H54 (cell line): ENCODE measurements at regions not wholly inside any gene's neighbourhood (a gene's known extent, or its start where the extent isn't known, plus 50 kb on each side); places are given as distances from the start of the nearest gene placed in this dataset.
"Not testable (repeated sequence)": the region's sequence is repeated elsewhere in the genome, so short reads cannot be mapped to it uniquely, and the experiment has no call there.

Experiments
- DNase-seq: peaks from one replicate; pipeline ENCODE4 v3.0.0; 2011; ENCODE audit warnings: low spot score, mixed read lengths; ENCODE audit not compliant: insufficient read length
- FAIRE-seq: peaks from 3 replicates; lab custom pipeline; 2011; peaks lifted over from hg19 to GRCh38; lab: Jason Lieb, UNC
- POLR2A ChIP-seq: IDR thresholded peaks from 2 replicates; pipeline ENCODE4 v1.6.1; 2011; ENCODE audit warnings: low read depth, mild to moderate bottlenecking, low read length

DNA sequence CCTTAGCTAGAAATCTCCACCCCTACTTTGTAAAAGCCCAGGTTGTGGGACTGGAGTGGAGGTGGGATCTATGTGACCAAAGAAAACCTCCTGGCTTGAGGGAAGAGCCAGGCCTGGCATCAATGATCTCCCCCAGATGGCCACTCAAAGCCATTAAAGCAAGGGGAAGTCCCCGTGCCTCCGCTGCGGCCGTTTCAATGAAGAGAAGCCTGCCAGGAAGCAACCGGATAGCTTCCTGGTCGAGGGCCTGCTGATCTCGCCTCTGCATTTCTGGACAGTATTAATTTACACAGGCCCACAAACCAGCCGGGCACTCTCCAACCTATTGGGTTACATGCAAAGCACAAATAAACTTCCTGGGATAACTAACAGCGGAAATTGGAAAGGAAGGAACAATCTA, 160.5 kb upstream of the MSX2 start:
- TF ChIP-seq POLR2A: no peak
- FAIRE-seq (no peak), DNase-seq (no peak)

DNA sequence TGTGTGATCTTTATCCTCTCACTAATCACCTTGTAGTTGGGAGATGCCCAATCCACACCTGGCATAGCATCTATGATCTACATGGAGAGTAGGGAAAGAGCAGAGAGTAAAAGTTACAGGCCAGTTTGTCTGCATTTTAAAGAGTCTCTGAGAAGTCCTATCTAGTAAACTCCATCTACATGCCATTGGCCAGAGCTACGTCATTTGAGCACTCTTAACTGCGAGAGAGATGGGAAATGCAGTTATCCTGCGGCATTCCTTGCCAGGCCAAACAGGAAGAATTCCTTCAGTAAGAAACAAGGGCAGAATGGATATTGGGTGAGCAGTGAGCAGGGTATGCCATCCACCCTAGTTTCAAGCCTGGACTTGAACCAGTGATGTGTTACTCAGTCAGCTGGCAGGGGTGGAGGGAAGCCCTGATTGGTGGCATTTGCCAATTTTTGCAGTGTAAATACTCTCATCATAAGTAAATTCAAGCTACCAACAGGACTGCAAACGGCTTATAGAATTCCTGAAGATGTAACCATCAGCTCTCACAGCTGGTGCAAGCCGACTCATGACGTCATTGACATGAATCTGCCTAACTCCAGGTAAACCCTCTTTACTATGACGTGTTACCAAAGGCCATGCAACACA, 156.8 kb upstream of the MSX2 start:
- DNase-seq (no peak), FAIRE-seq (no peak)
- TF ChIP-seq POLR2A: no peak

GRCh38 chr5:174570662-174571061, 153.7 kb upstream of the MSX2 start:
- no peak for TF ChIP-seq POLR2A
- DNase-seq (no peak), FAIRE-seq (no peak)

DNA sequence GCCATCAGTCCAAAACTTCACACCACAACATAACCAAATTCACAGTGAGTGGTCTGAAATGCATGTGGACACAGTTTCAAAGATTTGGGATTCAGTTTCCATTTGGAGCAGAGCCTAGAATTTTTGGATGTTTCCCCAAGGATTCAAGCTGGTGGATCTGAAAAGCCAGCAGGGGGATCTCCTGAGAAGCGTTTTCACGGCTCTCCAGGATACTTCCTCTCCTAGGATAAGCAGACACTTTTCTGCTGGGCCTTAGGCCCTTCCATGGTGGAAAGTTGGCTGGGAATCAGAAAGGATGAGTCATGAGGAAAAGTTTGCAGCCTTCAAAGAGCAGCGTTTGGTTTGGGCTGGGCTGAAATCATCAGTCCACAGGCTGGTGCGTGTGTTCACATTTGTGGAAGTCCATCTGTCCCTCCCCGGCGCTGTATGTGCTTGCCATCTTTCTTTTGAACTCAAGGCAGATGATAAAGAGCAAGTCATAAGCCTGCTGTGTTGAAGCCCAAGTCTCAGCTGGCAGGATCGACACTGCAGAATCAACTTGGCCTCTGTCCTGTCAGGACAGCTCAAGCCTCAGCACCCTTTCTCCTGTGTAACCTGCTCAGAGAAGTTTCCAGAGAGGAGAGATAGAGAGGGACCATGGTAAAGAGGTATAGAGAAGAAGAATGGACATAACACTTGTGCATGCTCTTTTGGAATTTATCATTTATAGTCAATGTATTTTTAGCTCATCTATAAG, 152.6 kb upstream of the MSX2 start:
- peak; percentile 90 for DNase-seq
- FAIRE-seq: peak; percentile 55
- no peak for TF ChIP-seq POLR2A

DNA sequence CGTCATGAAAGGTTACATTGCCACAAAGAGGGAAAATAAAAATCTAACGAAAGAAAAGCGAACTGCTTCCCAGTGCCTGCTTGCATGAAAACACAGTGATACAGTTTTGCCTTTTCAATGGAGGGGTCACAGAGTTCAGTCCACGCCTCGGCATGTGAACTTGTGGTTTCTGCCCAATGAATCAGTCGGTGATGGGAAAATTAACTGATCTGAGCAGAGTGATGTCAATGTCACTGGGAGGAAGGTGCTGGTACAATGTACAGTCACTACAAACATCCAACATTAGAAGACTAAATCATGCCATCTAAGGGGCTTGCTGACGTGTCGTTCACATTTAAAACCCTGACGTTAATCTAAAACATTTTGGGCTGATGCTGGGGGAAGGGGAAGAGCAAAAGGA, 151.8 kb upstream of the MSX2 start:
- FAIRE-seq: no peak
- no peak for TF ChIP-seq POLR2A
- no peak for DNase-seq

DNA sequence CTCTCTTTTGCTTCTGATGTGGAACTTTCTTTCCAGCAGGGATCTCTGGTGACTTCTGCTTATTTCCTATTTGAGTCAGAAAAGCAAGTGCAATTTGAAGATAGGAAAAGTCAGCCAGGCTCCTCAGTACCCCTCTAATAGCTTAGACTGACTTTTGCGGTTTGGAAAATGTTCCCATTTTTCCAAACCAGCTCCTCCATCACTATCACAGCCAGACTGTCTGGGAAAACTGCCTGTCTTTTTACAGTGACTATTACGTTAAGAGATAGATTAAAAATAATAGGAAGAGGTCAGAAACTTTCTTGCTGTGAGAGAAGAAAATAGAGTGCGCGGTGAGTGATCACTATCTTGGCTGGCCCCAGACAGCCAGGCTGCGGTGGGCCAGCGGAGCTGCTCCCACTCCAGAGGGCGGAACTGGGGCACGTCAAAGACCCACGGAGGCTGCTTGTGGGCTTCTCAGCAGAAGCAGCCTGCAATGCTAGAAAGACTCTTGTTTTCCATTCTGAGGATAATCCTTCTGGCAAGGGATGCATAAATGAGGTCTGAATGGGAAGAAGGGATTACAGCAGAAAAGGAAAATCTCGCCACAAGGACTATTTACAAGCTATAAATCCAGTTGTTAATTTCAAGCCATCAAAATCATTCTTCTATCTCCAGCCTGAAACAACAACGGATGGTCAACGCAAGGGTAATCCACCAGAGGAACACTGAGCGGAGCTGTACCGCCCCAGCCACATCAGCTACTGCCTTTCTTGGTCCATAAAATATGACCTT, 151.0 kb upstream of the MSX2 start:
- DNase-seq (no peak), FAIRE-seq (no peak)
- TF ChIP-seq POLR2A: no peak

DNA sequence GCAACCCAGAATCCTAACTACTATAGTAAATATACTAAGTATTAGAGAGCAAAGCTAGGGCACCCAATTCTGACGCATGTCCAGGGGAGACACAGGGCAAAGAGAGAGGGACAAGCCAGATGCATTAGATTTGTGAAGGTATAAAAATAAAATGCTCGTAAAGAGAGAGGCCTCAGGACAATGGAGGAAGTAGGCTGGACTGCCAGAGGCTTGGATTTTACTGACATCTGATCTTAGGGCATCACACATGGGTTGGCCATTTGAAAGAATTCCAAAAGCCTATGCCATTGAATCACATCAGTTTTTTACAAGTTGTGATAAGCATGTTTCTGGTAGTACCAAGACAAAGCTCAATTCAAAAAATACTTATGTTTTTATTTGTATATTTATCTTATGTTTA, 149.3 kb upstream of the MSX2 start:
- no peak for TF ChIP-seq POLR2A
- no peak for FAIRE-seq
- DNase-seq: no peak

GRCh38 chr5:174576042-174576441, 148.3 kb upstream of the MSX2 start:
- no peak for TF ChIP-seq POLR2A
- DNase-seq: no peak
- no peak for FAIRE-seq

DNA sequence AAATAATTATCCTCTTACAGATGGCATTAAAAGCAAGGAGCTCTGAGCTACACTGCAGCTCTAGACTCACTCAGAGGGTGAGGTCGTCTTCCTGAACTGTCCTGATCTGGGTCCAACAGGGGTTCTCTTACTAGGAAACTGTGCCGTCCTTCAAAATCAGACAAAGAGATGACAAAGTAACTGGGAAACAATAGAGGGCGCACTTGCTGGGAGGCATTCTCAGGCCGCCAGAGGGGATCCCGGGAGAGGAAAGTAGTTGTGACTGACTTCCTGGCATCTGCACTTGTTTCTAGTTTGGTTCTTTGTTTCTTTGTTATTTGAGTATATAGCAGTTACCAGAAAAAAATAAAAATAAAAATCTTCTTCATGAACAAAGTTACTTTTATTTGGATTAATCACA, 142.9 kb upstream of the MSX2 start:
- no peak for TF ChIP-seq POLR2A
- FAIRE-seq: peak; percentile 15
- DNase-seq: peak; percentile 50

GRCh38 chr5:174581894-174582293, 142.5 kb upstream of the MSX2 start:
- TF ChIP-seq POLR2A: no peak
- DNase-seq (no peak), FAIRE-seq (no peak)

DNA sequence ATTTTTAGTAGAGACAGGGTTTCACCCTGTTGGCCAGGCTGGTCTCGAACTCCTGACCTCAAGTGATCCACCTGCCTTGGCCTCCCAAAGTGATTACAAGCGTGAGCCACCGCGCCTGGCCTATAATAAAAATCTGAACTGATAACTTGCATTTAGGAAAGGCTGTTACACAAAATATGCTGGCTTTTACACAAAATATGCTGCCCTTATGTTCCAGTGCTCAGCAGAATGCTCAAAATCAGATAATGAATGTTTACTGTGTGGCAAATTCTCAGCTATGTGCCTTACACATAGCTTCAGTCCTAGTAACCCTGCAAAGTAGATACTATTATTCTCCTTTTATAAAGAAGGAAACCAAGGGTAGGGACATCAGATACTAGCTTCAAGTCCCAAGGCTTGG, 141.3 kb upstream of the MSX2 start:
- no peak for FAIRE-seq
- no peak for TF ChIP-seq POLR2A
- no peak for DNase-seq

DNA sequence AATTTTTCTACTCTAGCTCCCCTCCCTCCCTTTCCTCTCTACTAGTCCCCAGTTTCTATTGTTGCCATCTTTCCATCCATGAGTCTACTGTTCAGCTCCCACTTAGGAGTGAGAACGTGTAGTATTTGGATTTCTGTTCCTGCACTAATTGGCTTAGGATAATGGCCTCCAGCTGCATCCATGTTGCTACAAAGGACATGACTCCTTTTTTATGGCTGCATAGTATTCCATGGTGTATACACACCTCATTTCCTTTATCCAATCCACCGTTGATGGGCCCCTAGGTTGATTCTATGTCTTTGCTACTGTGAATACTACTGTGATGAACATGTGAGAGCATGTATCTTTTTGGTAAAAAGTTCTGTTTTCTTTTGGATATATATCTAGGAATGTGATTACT, 138.9 kb upstream of the MSX2 start:
- no peak for TF ChIP-seq POLR2A
- DNase-seq (no peak), FAIRE-seq (no peak)

DNA sequence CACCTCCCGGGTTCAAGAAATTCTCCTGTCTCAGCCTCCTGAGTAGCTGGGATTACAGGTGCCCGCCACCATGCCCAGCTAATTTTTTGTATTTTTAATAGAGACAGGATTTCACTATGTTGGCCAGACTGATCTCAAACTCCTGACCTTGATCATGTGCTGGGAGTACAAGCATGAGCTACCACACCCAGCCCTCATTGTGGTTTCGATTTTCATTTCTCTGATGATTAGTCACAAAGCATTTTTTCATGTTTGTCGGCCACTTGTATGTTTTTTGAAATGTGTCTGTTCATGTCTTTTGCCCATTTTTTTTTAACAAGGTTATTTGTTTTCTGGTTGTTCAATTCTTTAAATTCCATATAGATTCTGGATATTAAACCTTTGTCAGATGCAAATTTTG, 138.2 kb upstream of the MSX2 start:
- FAIRE-seq, DNase-seq: not testable (repeated sequence)

- DNase-seq (no peak), FAIRE-seq (no peak)
- no peak for TF ChIP-seq POLR2A
Observed at GRCh38 chr5:174589011-174589410, 135.4 kb upstream of the MSX2 start.
